Glutamatergic neuron (in vitro differentiated cells): ENCODE measurements at regions not wholly inside any gene's neighbourhood (a gene's known extent, or its start where the extent isn't known, plus 50 kb on each side); places are given as distances from the start of the nearest gene placed in this dataset.

Source experiments
- DNase-seq: peaks from one replicate; pipeline ENCODE4 v3.0.0; 2022
- H3K27ac Mint-ChIP-seq: one replicate; pipeline ENCODE4 v1.8.0; 2020; ENCODE audit warnings: mild to moderate bottlenecking, mixed read lengths, inconsistent platforms; ENCODE audit not compliant: unreplicated experiment
- H3K27me3 Mint-ChIP-seq: one replicate; pipeline ENCODE4 v1.8.0; 2020; ENCODE audit warnings: mild to moderate bottlenecking, moderate library complexity, mixed read lengths, inconsistent platforms; ENCODE audit not compliant: unreplicated experiment
- H3K36me3 Mint-ChIP-seq: one replicate; pipeline ENCODE4 v1.8.0; 2020; ENCODE audit warnings: mild to moderate bottlenecking, mixed read lengths, inconsistent platforms; ENCODE audit not compliant: unreplicated experiment
- H3K4me1 Mint-ChIP-seq: one replicate; pipeline ENCODE4 v1.8.0; 2020; ENCODE audit warnings: mild to moderate bottlenecking, low read depth, mixed read lengths, inconsistent platforms; ENCODE audit not compliant: unreplicated experiment
- H3K4me3 Mint-ChIP-seq: one replicate; pipeline ENCODE4 v1.8.0; 2020; ENCODE audit warnings: mild to moderate bottlenecking, mixed read lengths, inconsistent platforms; ENCODE audit not compliant: unreplicated experiment
- H3K9me3 Mint-ChIP-seq: one replicate; pipeline ENCODE4 v1.8.0; 2020; ENCODE audit warnings: mild to moderate bottlenecking, moderate library complexity, mixed read lengths, inconsistent platforms; ENCODE audit not compliant: unreplicated experiment
- CTCF ChIP-seq: fragments of 200-600 bp; sonication (generic); IDR thresholded peaks from one replicate; pipeline ENCODE4 v1.5.0; 2021; ENCODE audit not compliant: partially characterized antibody, unreplicated experiment

- Mint-ChIP-seq H3K9me3 (no peaks in the 10 kb centered on the region), H3K4me1 (no peaks in the 10 kb centered on the region), H3K27ac (no peak overlapping the region), H3K4me3 (no peak overlapping the region), H3K36me3 (no peaks in the 10 kb centered on the region), H3K27me3 (peaks cover 3% of the 10 kb centered on the region)
- no peak for DNase-seq
- no peak for TF ChIP-seq CTCF
Measured at GRCh38 chr2:100757621-100758394, 62.1 kb upstream of the NPAS2 start.

- no peak for DNase-seq
- Mint-ChIP-seq H3K4me1 (no peaks in the 10 kb centered on the region), H3K36me3 (no peaks in the 10 kb centered on the region), H3K4me3 (no peak overlapping the region), H3K9me3 (no peaks in the 10 kb centered on the region), H3K27ac (no peak overlapping the region), H3K27me3 (peaks cover 3% of the 10 kb centered on the region)
- no peak for TF ChIP-seq CTCF
Measured at GRCh38 chr2:100759901-100760300, 60.0 kb upstream of the NPAS2 start.

GRCh38 chr2:100761365-100761764, 58.6 kb upstream of the NPAS2 start:
- peaks cover 3% of the 10 kb centered on the region for H3K27me3 Mint-ChIP-seq

GRCh38 chr2:100764430-100764829, 55.5 kb upstream of the NPAS2 start:
- Mint-ChIP-seq H3K9me3 (no peaks in the 10 kb centered on the region), H3K36me3 (no peaks in the 10 kb centered on the region)

More at GRCh38 chr2:100761365-100761764, 58.6 kb upstream of the NPAS2 start:
- H3K4me1 Mint-ChIP-seq: no peaks in the 10 kb centered on the region
- no peaks in the 10 kb centered on the region for H3K36me3 Mint-ChIP-seq
- no peak overlapping the region for H3K4me3 Mint-ChIP-seq
- H3K27ac Mint-ChIP-seq: no peak overlapping the region
- TF ChIP-seq CTCF: no peak
- DNase-seq: no peak
- no peaks in the 10 kb centered on the region for H3K9me3 Mint-ChIP-seq

More at GRCh38 chr2:100764430-100764829, 55.5 kb upstream of the NPAS2 start:
- Mint-ChIP-seq H3K4me1 (no peaks in the 10 kb centered on the region), H3K4me3 (no peak overlapping the region), H3K27me3 (peaks cover 4% of the 10 kb centered on the region), H3K27ac (no peak overlapping the region)
- DNase-seq: no peak
- no peak for TF ChIP-seq CTCF
